ENCODE measurements at regions not wholly inside any gene's neighbourhood (a gene's known extent, or its start where the extent isn't known, plus 50 kb on each side); places are given as distances from the start of the nearest gene placed in this dataset.
A peak's percentile ranks its signal among the peaks of the same experiment; 100 is the strongest.

DNA sequence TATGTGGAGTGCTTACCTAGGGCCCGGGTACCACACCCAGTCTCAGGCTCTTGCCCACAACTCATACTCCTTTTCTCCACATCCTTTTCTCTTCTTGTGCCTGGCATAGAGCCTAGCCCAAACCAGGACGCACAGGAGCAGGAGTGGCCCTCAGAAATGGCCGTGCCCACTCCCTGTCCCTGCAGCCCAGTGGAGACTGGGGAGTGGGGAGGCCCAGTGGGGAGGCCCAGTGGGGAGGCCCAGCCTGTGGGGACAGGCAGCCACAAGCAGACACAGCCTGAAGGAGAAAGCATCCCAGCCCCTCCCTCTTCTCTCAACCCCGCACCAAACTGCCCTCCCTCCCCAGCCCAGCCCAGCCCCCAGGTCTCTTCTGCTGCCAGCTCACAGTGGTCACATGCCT, 196.8 kb downstream of the KIF26A start:
- Histone ChIP-seq H3K9me3 (ENCODE audit: control insufficient read depth, low read length) (peaks cover 3% of the 10 kb centered on the region), H3K4me1 (ENCODE audit: control insufficient read depth in 1 of 2, insufficient read depth in 2 of 2, low read length in 2 of 2) (no peaks in the 10 kb centered on the region), H3K36me3 (ENCODE audit: control insufficient read depth in 1 of 2, insufficient read depth in 2 of 2, low read length in 1 of 2) (no peaks in the 10 kb centered on the region), H3K4me3 (ENCODE audit: low read length in 2 of 2) (no peak overlapping the region), H3K27ac (ENCODE audit: low read depth in 1 of 2, low read length in 2 of 2) (no peak overlapping the region), H3K27me3 (ENCODE audit: control insufficient read depth in 1 of 2, insufficient read depth in 2 of 2, low read length in 1 of 2) (no peaks in the 10 kb centered on the region)
- DNase-seq: no peak
- 70 to 74% methylated on average over 4 of the region's 4 CpGs for WGBS, 2 donors
- no peak for ATAC-seq (ENCODE audit: low FRiP score)
- intact Hi-C loops (cut with DNase I): no loop called here

DNA sequence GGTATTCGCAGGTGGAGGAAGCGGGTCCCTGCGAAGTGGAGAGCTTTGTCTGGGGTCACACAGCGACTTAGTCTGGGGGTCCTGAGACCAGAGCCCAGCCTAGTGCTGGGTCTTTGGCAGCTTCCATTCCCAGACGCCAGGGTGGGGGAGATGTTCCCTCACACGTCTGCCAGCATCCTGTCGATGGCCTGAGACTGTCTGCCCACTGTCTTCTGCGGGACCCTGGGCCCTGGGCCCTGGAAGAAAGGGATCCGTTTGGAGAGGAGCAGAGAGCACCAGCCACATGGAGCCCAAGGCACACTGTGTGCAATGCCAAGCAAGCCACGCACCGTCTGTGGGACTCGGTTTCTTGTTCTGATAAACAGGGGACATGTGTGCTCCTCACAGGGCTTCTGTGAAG, 197.2 kb downstream of the KIF26A start:
- Histone ChIP-seq H3K4me1 (ENCODE audit: control insufficient read depth in 1 of 2, insufficient read depth in 2 of 2, low read length in 2 of 2) (no peaks in the 10 kb centered on the region), H3K36me3 (ENCODE audit: control insufficient read depth in 1 of 2, insufficient read depth in 2 of 2, low read length in 1 of 2) (no peaks in the 10 kb centered on the region), H3K27me3 (ENCODE audit: control insufficient read depth in 1 of 2, insufficient read depth in 2 of 2, low read length in 1 of 2) (no peaks in the 10 kb centered on the region), H3K4me3 (ENCODE audit: low read length in 2 of 2) (no peak overlapping the region), H3K9me3 (ENCODE audit: control insufficient read depth, low read length) (peaks cover 3% of the 10 kb centered on the region), H3K27ac (ENCODE audit: low read depth in 1 of 2, low read length in 2 of 2) (no peak overlapping the region)
- intact Hi-C loops (cut with DNase I): no loop called here
- WGBS, 2 donors: 83 to 85% methylated on average over 12 of the region's 12 CpGs
- DNase-seq (no peak), ATAC-seq (ENCODE audit: low FRiP score) (no peak)

DNA sequence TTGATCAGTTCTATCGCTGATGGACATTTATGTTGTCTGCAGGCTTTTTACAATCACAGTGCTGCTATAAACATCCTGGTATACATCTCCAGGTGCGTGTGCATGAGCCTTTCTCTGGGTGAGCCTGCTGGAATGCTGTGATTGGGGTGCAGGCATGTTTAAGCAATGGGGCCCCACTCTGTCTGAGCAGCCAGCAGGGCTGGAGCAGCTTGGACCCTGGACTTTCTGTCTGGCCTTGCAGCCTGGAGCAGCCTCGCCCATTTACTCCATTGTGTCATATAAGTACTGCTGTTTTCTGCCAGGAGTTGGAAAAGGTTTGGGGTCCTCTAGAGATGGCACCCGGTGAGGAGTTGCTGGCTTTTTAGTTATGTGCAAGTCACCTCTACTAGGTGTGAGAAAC, 199.0 kb downstream of the KIF26A start:
- WGBS, 2 donors: 78 to 86% methylated on average over 4 of the region's 4 CpGs
- no peak overlapping the region for H3K4me3 ChIP-seq (ENCODE audit: low read length in 2 of 2)

DNA sequence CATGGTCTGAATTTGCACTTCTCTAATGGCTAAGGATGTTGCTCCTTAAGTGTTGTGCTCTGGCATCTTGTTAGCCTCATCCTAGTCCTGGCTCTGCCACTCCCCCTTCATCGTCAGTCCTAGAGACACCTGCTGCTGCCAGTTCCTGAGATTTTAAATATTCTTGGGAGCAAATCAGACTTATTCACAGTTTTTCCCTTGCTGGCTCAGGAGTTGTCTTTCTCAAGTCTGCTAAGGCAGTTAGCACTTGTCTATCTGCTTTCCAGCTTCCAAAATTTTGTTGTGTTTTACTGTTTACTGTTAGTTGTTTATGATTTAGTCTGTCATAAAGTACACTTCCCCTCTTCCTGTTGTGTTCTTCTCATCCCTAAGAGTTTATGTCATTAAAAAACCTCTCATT, 201.0 kb downstream of the KIF26A start:
- ATAC-seq (ENCODE audit: low FRiP score): no peak
- Histone ChIP-seq H3K27me3 (ENCODE audit: control insufficient read depth in 1 of 2, insufficient read depth in 2 of 2, low read length in 1 of 2) (no peaks in the 10 kb centered on the region), H3K36me3 (ENCODE audit: control insufficient read depth in 1 of 2, insufficient read depth in 2 of 2, low read length in 1 of 2) (no peaks in the 10 kb centered on the region), H3K9me3 (ENCODE audit: control insufficient read depth, low read length) (no peaks in the 10 kb centered on the region), H3K4me3 (ENCODE audit: low read length in 2 of 2) (no peak overlapping the region), H3K27ac (ENCODE audit: low read depth in 1 of 2, low read length in 2 of 2) (no peak overlapping the region), H3K4me1 (ENCODE audit: control insufficient read depth in 1 of 2, insufficient read depth in 2 of 2, low read length in 2 of 2) (no peaks in the 10 kb centered on the region)
- intact Hi-C loops (cut with DNase I): no loop called here
- DNase-seq: no peak
- 59 to 72% methylated on average over 1 of the region's 1 CpG for WGBS, 2 donors

More for the DNA sequence above, 199.0 kb downstream of the KIF26A start:
- Histone ChIP-seq H3K36me3 (ENCODE audit: control insufficient read depth in 1 of 2, insufficient read depth in 2 of 2, low read length in 1 of 2) (no peaks in the 10 kb centered on the region), H3K9me3 (ENCODE audit: control insufficient read depth, low read length) (no peaks in the 10 kb centered on the region), H3K4me1 (ENCODE audit: control insufficient read depth in 1 of 2, insufficient read depth in 2 of 2, low read length in 2 of 2) (no peaks in the 10 kb centered on the region), H3K27ac (ENCODE audit: low read depth in 1 of 2, low read length in 2 of 2) (no peak overlapping the region), H3K27me3 (ENCODE audit: control insufficient read depth in 1 of 2, insufficient read depth in 2 of 2, low read length in 1 of 2) (no peaks in the 10 kb centered on the region)
- DNase-seq: no peak
- ATAC-seq (ENCODE audit: low FRiP score): no peak
- intact Hi-C loops (cut with DNase I): no loop called here

DNA sequence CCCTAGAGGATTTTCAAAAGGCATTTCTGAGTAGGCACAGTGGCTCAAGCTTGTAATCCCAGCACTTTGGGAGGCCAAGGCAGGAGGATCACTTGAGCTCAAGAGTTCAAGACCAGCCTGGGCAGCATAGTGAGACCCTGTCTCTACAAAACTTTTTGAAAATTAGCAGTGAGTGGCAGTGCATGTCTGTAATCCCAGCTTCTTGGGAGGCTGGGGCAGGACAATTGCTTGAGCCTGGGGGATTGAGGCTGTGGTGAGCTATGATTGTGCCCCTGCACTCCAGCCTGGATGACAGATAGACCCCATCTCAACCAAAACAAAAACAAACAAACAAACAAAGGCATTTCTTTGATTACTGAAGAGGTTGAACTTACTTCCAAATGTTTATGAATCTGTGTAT, 201.4 kb downstream of the KIF26A start:
- DNase-seq (no peak), ATAC-seq (ENCODE audit: low FRiP score) (no peak)
- no peak overlapping the region for H3K4me3 ChIP-seq (ENCODE audit: low read length in 2 of 2)
- H3K27me3 ChIP-seq (ENCODE audit: control insufficient read depth in 1 of 2, insufficient read depth in 2 of 2, low read length in 1 of 2): no peaks in the 10 kb centered on the region
- intact Hi-C loops (cut with DNase I): no loop called here
- no peaks in the 10 kb centered on the region for H3K9me3 ChIP-seq (ENCODE audit: control insufficient read depth, low read length)
- H3K36me3 ChIP-seq (ENCODE audit: control insufficient read depth in 1 of 2, insufficient read depth in 2 of 2, low read length in 1 of 2): no peaks in the 10 kb centered on the region
- H3K4me1 ChIP-seq (ENCODE audit: control insufficient read depth in 1 of 2, insufficient read depth in 2 of 2, low read length in 2 of 2): no peaks in the 10 kb centered on the region
- no peak overlapping the region for H3K27ac ChIP-seq (ENCODE audit: low read depth in 1 of 2, low read length in 2 of 2)

DNA sequence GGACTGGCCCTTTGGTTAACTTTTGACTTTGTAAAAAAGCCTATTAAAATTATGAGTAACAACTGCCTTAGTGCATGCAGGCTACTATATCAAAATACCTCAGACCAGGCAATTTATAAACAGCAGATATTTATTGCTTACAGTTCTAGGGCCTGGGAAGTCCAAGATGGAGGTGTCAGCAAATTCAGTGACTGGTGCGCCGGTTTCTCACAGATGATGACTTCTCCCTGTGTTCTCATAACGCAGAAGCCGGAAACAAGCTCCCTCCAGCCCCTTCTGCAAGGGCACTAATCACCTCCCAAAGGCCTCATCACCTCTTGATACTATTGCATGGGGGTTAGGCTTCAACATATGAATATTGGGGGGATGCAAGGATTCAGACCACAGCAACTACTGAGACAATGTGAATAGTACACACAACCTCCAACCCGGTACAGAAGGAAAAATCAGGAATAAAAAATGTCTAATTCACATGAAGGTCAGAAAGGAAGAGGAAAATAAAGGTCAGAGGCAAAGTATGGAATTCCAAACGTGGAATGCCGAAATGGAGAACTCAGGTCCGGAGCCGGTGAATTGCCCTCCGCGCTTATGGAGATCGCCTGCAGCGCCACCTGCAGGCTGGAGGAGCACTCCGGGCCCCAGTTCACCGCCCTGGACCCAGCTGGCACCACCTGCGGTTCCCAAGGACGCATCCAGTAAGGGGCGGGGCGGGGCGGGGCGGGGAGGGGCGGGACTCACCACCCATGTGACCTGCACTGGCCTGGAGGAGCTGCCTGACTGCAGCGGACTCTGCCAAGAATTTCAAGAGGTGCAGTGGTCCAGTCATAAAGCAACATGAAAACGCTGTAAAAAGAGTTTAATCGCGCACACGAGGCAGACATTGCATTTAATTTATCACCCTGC, 203.4 kb downstream of the KIF26A start:
- DNase-seq (peak in 1 of 2 donors; percentile 42), ATAC-seq (ENCODE audit: low FRiP score) (peak; percentile 26)
- Histone ChIP-seq H3K4me1 (ENCODE audit: control insufficient read depth in 1 of 2, insufficient read depth in 2 of 2, low read length in 2 of 2) (no peaks in the 10 kb centered on the region), H3K36me3 (ENCODE audit: control insufficient read depth in 1 of 2, insufficient read depth in 2 of 2, low read length in 1 of 2) (no peaks in the 10 kb centered on the region), H3K27me3 (ENCODE audit: control insufficient read depth in 1 of 2, insufficient read depth in 2 of 2, low read length in 1 of 2) (no peaks in the 10 kb centered on the region), H3K9me3 (ENCODE audit: control insufficient read depth, low read length) (peaks cover 2% of the 10 kb centered on the region), H3K27ac (ENCODE audit: low read depth in 1 of 2, low read length in 2 of 2) (no peak overlapping the region), H3K4me3 (ENCODE audit: low read length in 2 of 2) (no peak overlapping the region)
- WGBS, 2 donors: 55 to 71% methylated on average over 27 of the region's 27 CpGs
- intact Hi-C loops (cut with DNase I): no loop called here

DNA sequence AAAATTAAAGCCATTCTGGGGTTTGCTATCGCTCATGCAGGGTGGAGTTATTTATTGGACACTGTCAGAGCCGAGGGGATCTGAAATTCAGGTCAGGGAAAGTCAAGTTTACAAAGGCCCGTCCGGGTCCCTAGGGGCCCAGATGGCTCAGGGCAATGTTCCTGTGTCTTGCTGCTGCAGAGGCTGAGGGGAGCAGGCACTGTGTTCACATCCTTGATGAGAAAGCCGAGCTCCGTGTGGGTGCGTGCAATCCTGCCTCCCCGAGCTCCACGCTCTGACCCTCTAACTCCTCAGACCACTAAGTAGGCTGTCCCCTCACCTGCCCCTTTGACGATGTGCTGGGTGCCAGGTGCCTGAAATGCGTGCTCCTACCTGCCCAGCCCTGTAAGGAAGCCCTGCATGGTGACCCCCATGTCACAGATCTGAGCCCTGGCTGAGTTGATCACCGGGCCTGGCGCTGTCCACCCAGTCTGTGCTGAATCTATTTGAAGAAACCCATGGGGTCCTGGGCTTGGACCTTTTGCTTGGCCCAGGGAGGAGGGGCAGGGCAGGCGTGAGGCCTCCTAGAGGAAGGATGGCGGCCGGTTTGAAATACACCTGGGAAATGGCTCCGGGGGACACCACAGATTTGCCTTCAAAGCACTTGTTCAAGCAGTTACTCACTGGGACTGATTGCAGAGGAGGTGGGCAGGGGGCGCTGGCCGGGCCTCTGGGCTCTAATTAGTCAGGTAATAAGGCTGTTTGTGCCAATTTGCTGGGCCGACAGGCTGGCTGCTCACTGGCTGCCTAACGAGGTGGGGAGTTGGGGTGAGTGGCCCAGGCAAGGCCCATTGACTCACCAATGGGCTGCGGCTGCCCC, 204.3 kb downstream of the KIF26A start:
- H3K4me3 ChIP-seq (ENCODE audit: low read length in 2 of 2): no peak overlapping the region
- ATAC-seq (ENCODE audit: low FRiP score): no peak
- intact Hi-C loops (cut with DNase I): no loop called here
- peaks cover 2% of the 10 kb centered on the region for H3K9me3 ChIP-seq (ENCODE audit: control insufficient read depth, low read length)
- H3K27me3 ChIP-seq (ENCODE audit: control insufficient read depth in 1 of 2, insufficient read depth in 2 of 2, low read length in 1 of 2): no peaks in the 10 kb centered on the region
- WGBS, 2 donors: 67 to 69% methylated on average over 22 of the region's 22 CpGs
- H3K27ac ChIP-seq (ENCODE audit: low read depth in 1 of 2, low read length in 2 of 2): no peak overlapping the region
- H3K4me1 ChIP-seq (ENCODE audit: control insufficient read depth in 1 of 2, insufficient read depth in 2 of 2, low read length in 2 of 2): no peaks in the 10 kb centered on the region
- no peaks in the 10 kb centered on the region for H3K36me3 ChIP-seq (ENCODE audit: control insufficient read depth in 1 of 2, insufficient read depth in 2 of 2, low read length in 1 of 2)
- peak; percentile 46 to 70 for DNase-seq

DNA sequence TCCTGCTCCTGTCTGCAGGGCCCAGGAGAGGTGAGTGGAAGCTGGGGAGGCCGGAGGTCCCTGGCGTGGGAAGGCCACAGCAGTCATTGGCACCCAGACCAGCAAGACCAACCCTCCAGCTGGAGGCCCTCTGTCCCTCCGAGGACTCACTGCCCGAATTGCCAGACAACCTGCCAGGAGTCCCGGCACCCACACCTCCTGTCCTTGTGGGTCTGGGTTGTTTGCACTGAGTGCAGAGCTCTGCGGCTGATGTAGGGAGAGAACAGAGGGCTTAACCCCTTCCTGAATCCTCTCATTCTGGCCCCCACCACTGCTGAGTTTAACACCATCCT, 204.9 kb downstream of the KIF26A start:
- Histone ChIP-seq H3K9me3 (ENCODE audit: control insufficient read depth, low read length) (peaks cover 2% of the 10 kb centered on the region), H3K4me1 (ENCODE audit: control insufficient read depth in 1 of 2, insufficient read depth in 2 of 2, low read length in 2 of 2) (no peaks in the 10 kb centered on the region), H3K4me3 (ENCODE audit: low read length in 2 of 2) (no peak overlapping the region), H3K27me3 (ENCODE audit: control insufficient read depth in 1 of 2, insufficient read depth in 2 of 2, low read length in 1 of 2) (no peaks in the 10 kb centered on the region), H3K27ac (ENCODE audit: low read depth in 1 of 2, low read length in 2 of 2) (no peak overlapping the region), H3K36me3 (ENCODE audit: control insufficient read depth in 1 of 2, insufficient read depth in 2 of 2, low read length in 1 of 2) (no peaks in the 10 kb centered on the region)
- DNase-seq: no peak
- no peak for ATAC-seq (ENCODE audit: low FRiP score)
- WGBS, 2 donors: 61 to 65% methylated on average over 6 of the region's 6 CpGs
- intact Hi-C loops (cut with DNase I): no loop called here
